IMR-90 (cell line): ENCODE measurements at regions not wholly inside any gene's neighbourhood (a gene's known extent, or its start where the extent isn't known, plus 50 kb on each side); places are given as distances from the start of the nearest gene placed in this dataset.

Experiments
- ATAC-seq: fragments of 200-7000 bp; cut with Tn5 transposase; 2 replicates; pipeline ENCODE4 v1.9.1; 2020; ENCODE audit warnings: low read depth, mild to moderate bottlenecking, moderate library complexity
- BruUV-seq: library from RNA; stranded (reverse); fragments of 400-500 nt; replicated peaks from 2 replicates; lab custom pipeline; 2021; lab: Mats Ljungman, UMichigan
- CTCF ChIA-PET: fragments of 300-600 bp; formaldehyde crosslinking; extraction: SDS; loops from one replicate; lab custom pipeline; 2021; ENCODE audit warnings: antibody characterized with exemption; lab: Yijun Ruan, JAX
- POLR2A ChIA-PET: fragments of 300-600 bp; sonication (Branson Sonifier 250); formaldehyde crosslinking; loops from one replicate; lab custom pipeline; 2022; ENCODE audit warnings: antibody characterized with exemption; ENCODE audit not compliant: unreplicated experiment; lab: Charles Lee
- DNase-seq: peaks from one replicate; pipeline ENCODE4 v3.0.0; 2013
- H2AFZ ChIP-seq: replicated peaks from 2 replicates; pipeline ENCODE3; 2013; ENCODE audit warnings: low read length, mild to moderate bottlenecking; ENCODE audit not compliant: poor library complexity
- H2AK5ac ChIP-seq: 2 replicates; pipeline ENCODE4 v1.6.1; 2013; ENCODE audit warnings: low read depth, low read length, inconsistent platforms
- H2AK9ac ChIP-seq: replicated peaks from 2 replicates; pipeline ENCODE3; 2013; ENCODE audit warnings: mild to moderate bottlenecking, low read depth, low read length, moderate library complexity; ENCODE audit not compliant: poor library complexity
- H2BK120ac ChIP-seq: 2 replicates; pipeline ENCODE4 v1.6.1; 2013; ENCODE audit warnings: low read depth, low read length, inconsistent platforms
- H2BK15ac ChIP-seq: 3 replicates; pipeline ENCODE4 v1.6.1; 2013; ENCODE audit warnings: low read depth, low read length, inconsistent platforms
- H2BK20ac ChIP-seq: 2 replicates; pipeline ENCODE4 v1.6.1; 2013; ENCODE audit warnings: low read depth, mild to moderate bottlenecking, inconsistent platforms, low read length, moderate library complexity
- H2BK5ac ChIP-seq: 2 replicates; pipeline ENCODE4 v1.6.1; 2013; ENCODE audit warnings: mild to moderate bottlenecking, low read depth, low read length, inconsistent platforms; ENCODE audit not compliant: poor library complexity, severe bottlenecking
- H3K14ac ChIP-seq: replicated peaks from 2 replicates; pipeline ENCODE4 v1.6.1; 2013; ENCODE audit warnings: low read depth, low read length, inconsistent platforms
- H3K18ac ChIP-seq: 2 replicates; pipeline ENCODE4 v1.6.1; 2013; ENCODE audit warnings: low read depth, low read length, control low read depth
- H3K23ac ChIP-seq: 2 replicates; pipeline ENCODE4 v1.6.1; 2013; ENCODE audit warnings: low read depth, low read length, inconsistent platforms
- H3K27ac ChIP-seq: 2 replicates; pipeline ENCODE4 v1.5.1; 2013; ENCODE audit warnings: mild to moderate bottlenecking, control low read depth, low read length; ENCODE audit not compliant: insufficient read depth
- H3K27me3 ChIP-seq: 2 replicates; pipeline ENCODE4 v1.6.1; 2013; ENCODE audit warnings: low read length; ENCODE audit not compliant: control insufficient read depth, insufficient read depth
- H3K36me3 ChIP-seq: 2 replicates; pipeline ENCODE4 v1.6.1; 2013; ENCODE audit warnings: low read length, mixed read lengths; ENCODE audit not compliant: control insufficient read depth, insufficient read depth
- H3K4ac ChIP-seq: 2 replicates; pipeline ENCODE4 v1.6.1; 2013; ENCODE audit warnings: low read depth, low read length, inconsistent platforms
- H3K4me1 ChIP-seq: 2 replicates; pipeline ENCODE4 v1.6.1; 2013; ENCODE audit warnings: low read length, mixed read lengths; ENCODE audit not compliant: control insufficient read depth, insufficient read depth
- H3K4me2 ChIP-seq: 2 replicates; pipeline ENCODE4 v1.6.1; 2013; ENCODE audit warnings: low read depth, mild to moderate bottlenecking, control low read depth, low read length, moderate library complexity
- H3K4me3 ChIP-seq: 2 replicates; pipeline ENCODE4 v1.5.1; 2013; ENCODE audit warnings: low read depth, mild to moderate bottlenecking, control low read depth, low read length, moderate library complexity; ENCODE audit not compliant: insufficient read depth
- H3K56ac ChIP-seq: 2 replicates; pipeline ENCODE4 v1.6.1; 2013; ENCODE audit warnings: low read length, inconsistent platforms; ENCODE audit not compliant: insufficient read depth; ENCODE audit errors: extremely low read depth
- H3K79me1 ChIP-seq, 2 experiments: 2 replicates each; pipeline ENCODE4 v1.6.1; 2013; ENCODE audit warnings: low read length in 2 of 2, inconsistent platforms in 1 of 2, low read depth in 1 of 2
- H3K9ac ChIP-seq: 2 replicates; pipeline ENCODE4 v1.6.1; 2013; ENCODE audit warnings: low read depth, low read length, control low read depth
- H3K9me1 ChIP-seq: 2 replicates; pipeline ENCODE4 v1.6.1; 2013; ENCODE audit warnings: low read length, inconsistent platforms; ENCODE audit not compliant: insufficient read depth
- H3K9me3 ChIP-seq: 2 replicates; pipeline ENCODE4 v1.6.1; 2013; ENCODE audit warnings: low read length; ENCODE audit not compliant: control insufficient read depth, insufficient read depth
- H4K20me1 ChIP-seq: 2 replicates; pipeline ENCODE4 v1.6.1; 2013; ENCODE audit warnings: low read length, inconsistent platforms; ENCODE audit not compliant: insufficient read depth
- H4K5ac ChIP-seq: 2 replicates; pipeline ENCODE4 v1.6.1; 2013; ENCODE audit warnings: mild to moderate bottlenecking, low read depth, low read length, control low read depth
- H4K8ac ChIP-seq, 2 experiments: 2 replicates each; pipeline ENCODE4 v1.6.1; 2013; ENCODE audit warnings: low read depth in 2 of 2, low read length in 2 of 2, control low read depth in 1 of 2, inconsistent platforms in 1 of 2
- H4K91ac ChIP-seq: 2 replicates; pipeline ENCODE4 v1.6.1; 2013; ENCODE audit warnings: low read depth, low read length, inconsistent platforms; ENCODE audit not compliant: insufficient read depth
- CEBPB ChIP-seq: IDR thresholded peaks from 2 replicates; pipeline ENCODE4 v1.6.1; 2012; ENCODE audit warnings: low read depth, low read length, improper control_type of control experiment
- MAFK ChIP-seq: IDR thresholded peaks from 2 replicates; pipeline ENCODE4 v1.6.1; 2012; ENCODE audit warnings: low read depth, low read length, improper control_type of control experiment
- NFE2L2 ChIP-seq: fragments of 150-350 bp; IDR thresholded peaks from 2 replicates; pipeline ENCODE4 v1.6.1; 2016; ENCODE audit warnings: low read depth, mild to moderate bottlenecking, low read length
- RAD21 ChIP-seq: IDR thresholded peaks from 2 replicates; pipeline ENCODE4 v1.6.1; 2012; ENCODE audit warnings: low read length, improper control_type of control experiment
- WGBS, 2 experiments: methylation state at CpG; one replicate each; pipeline versions ENCODE4 v1.1.5 to v1.1.7; 2013; ENCODE audit warnings: missing lambda C conversion rate in 2 of 2; ENCODE audit not compliant: insufficient read length in 1 of 2; ENCODE audit errors: extremely low coverage in 2 of 2; 5-methylcytosine and 5-hydroxymethylcytosine counted together
- dilution Hi-C: fragments of 300-500 bp; cut with HindIII; formaldehyde crosslinking; loops from one replicate; pipeline ENCODE4 v1.14.3; 2018; ENCODE audit warnings: low sequenced_read_pairs; ENCODE audit not compliant: unreplicated experiment
- in situ Hi-C: fragments of 300-500 bp; cut with MboI; formaldehyde crosslinking; loops from 3 replicates; pipeline ENCODE4 v1.14.3; 2019; ENCODE audit warnings: low sequenced_read_pairs, inconsistent platforms, mixed read lengths
- intact Hi-C: fragments of 100-400 bp; cut with micrococcal nuclease; formaldehyde crosslinking; loops from 2 replicates; pipeline ENCODE4 v1.10.0; 2022
- TF ChIP-seq, protein P1 (sequence below): conservative IDR thresholded peaks from 2 replicates; pipeline ENCODE4 v1.5.1; 2012; ENCODE audit warnings: mild to moderate bottlenecking, low read depth, low read length, improper control_type of control experiment
- TF ChIP-seq, protein P2 (sequence below): fragments of 150-350 bp; IDR thresholded peaks from 2 replicates; pipeline ENCODE4 v1.6.1; 2016; ENCODE audit warnings: low read depth, mild to moderate bottlenecking, low read length, moderate library complexity, borderline replicate concordance

- Histone ChIP-seq H4K91ac (no peak overlapping the region), H3K9me1 (no peaks in the 10 kb centered on the region), H3K36me3 (no peaks in the 10 kb centered on the region), H3K4me3 (no peak overlapping the region), H3K23ac (no peak overlapping the region), H3K56ac (no peak overlapping the region), H3K18ac (no peak overlapping the region), H4K20me1 (no peaks in the 10 kb centered on the region), H3K14ac (no peak overlapping the region), H4K5ac (no peak overlapping the region), H2AK5ac (no peak overlapping the region), H3K9me3 (peaks cover 5% of the 10 kb centered on the region), H3K27me3 (no peaks in the 10 kb centered on the region), H2AFZ (no peak overlapping the region), H3K4ac (no peak overlapping the region), H4K8ac (no peak overlapping the region), H2BK120ac (no peak overlapping the region), H2BK5ac (no peak overlapping the region), H3K4me2 (no peak overlapping the region), H2BK20ac (no peak overlapping the region), H3K9ac (no peak overlapping the region), H3K27ac (no peak overlapping the region), H3K4me1 (no peaks in the 10 kb centered on the region), H3K79me1 (no peaks in the 10 kb centered on the region), H2AK9ac (no peak overlapping the region), H2BK15ac (no peak overlapping the region)
- BruUV-seq: no TSS peak
- no peak for ATAC-seq
- CTCF ChIA-PET: no interaction called here
- DNase-seq: no peak
- intact Hi-C loops: no loop called here
- dilution Hi-C loops: no loop called here
- in situ Hi-C loops: no loop called here
- POLR2A ChIA-PET: no interaction called here
- TF ChIP-seq, protein P1, sequence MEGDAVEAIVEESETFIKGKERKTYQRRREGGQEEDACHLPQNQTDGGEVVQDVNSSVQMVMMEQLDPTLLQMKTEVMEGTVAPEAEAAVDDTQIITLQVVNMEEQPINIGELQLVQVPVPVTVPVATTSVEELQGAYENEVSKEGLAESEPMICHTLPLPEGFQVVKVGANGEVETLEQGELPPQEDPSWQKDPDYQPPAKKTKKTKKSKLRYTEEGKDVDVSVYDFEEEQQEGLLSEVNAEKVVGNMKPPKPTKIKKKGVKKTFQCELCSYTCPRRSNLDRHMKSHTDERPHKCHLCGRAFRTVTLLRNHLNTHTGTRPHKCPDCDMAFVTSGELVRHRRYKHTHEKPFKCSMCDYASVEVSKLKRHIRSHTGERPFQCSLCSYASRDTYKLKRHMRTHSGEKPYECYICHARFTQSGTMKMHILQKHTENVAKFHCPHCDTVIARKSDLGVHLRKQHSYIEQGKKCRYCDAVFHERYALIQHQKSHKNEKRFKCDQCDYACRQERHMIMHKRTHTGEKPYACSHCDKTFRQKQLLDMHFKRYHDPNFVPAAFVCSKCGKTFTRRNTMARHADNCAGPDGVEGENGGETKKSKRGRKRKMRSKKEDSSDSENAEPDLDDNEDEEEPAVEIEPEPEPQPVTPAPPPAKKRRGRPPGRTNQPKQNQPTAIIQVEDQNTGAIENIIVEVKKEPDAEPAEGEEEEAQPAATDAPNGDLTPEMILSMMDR: no peak
- TF ChIP-seq NFE2L2: no peak
- no peak for TF ChIP-seq RAD21
- TF ChIP-seq MAFK: no peak
- TF ChIP-seq CEBPB: no peak
- TF ChIP-seq, protein P2, sequence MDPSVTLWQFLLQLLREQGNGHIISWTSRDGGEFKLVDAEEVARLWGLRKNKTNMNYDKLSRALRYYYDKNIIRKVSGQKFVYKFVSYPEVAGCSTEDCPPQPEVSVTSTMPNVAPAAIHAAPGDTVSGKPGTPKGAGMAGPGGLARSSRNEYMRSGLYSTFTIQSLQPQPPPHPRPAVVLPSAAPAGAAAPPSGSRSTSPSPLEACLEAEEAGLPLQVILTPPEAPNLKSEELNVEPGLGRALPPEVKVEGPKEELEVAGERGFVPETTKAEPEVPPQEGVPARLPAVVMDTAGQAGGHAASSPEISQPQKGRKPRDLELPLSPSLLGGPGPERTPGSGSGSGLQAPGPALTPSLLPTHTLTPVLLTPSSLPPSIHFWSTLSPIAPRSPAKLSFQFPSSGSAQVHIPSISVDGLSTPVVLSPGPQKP: no peak
- WGBS, 2 experiments: no CpG with 5 or more reads among the region's 4 CpGs
Observed at GRCh38 chr21:19993268-19993667, 1004.9 kb upstream of the NCAM2 start.
